EH (cell line): ENCODE measurements at regions not wholly inside any gene's neighbourhood (a gene's known extent, or its start where the extent isn't known, plus 50 kb on each side); places are given as distances from the start of the nearest gene placed in this dataset.

ENCODE experiments used
- DNase-seq: peaks from one replicate; pipeline ENCODE4 v3.0.0-alpha.2; 2015; ENCODE audit warnings: low read depth

- no peak for DNase-seq
Measured at GRCh38 chr2:200725596-200725995, 86.1 kb upstream of the BZW1 start.

GRCh38 chr2:200728630-200729029 is 83.1 kb upstream of the BZW1 start:
- peak; percentile 13 for DNase-seq

GRCh38 chr2:200730302-200730701 is 81.4 kb upstream of the BZW1 start:
- DNase-seq: no peak

- DNase-seq: no peak
Measured at GRCh38 chr2:200730960-200731359, 80.8 kb upstream of the BZW1 start.

GRCh38 chr2:200732866-200733265 is 78.8 kb upstream of the BZW1 start:
- no peak for DNase-seq

- no peak for DNase-seq
Measured at GRCh38 chr2:200733713-200734198, 78.0 kb upstream of the BZW1 start.

GRCh38 chr2:200735061-200735460 is 76.6 kb upstream of the BZW1 start:
- DNase-seq: peak; percentile 41

- DNase-seq: no peak
Measured at GRCh38 chr2:200736646-200737274, 75.0 kb upstream of the BZW1 start.

GRCh38 chr2:200737585-200737984 is 74.1 kb upstream of the BZW1 start:
- DNase-seq: no peak

- DNase-seq: no peak
Measured at GRCh38 chr2:200738590-200738989, 73.1 kb upstream of the BZW1 start.

- DNase-seq: no peak
Measured at GRCh38 chr2:200740907-200741306, 70.8 kb upstream of the BZW1 start.

GRCh38 chr2:200741468-200742202 is 70.1 kb upstream of the BZW1 start:
- DNase-seq: no peak

- peak; percentile 40 for DNase-seq
Measured at GRCh38 chr2:200742426-200742825, 69.3 kb upstream of the BZW1 start.

GRCh38 chr2:200743042-200743676 is 68.6 kb upstream of the BZW1 start:
- DNase-seq: no peak

GRCh38 chr2:200744201-200744602 is 67.5 kb upstream of the BZW1 start:
- DNase-seq: no peak

- no peak for DNase-seq
Measured at GRCh38 chr2:200746301-200746700, 65.4 kb upstream of the BZW1 start.

- peak; percentile 27 for DNase-seq
Measured at GRCh38 chr2:200747668-200748618, 63.8 kb upstream of the BZW1 start.

GRCh38 chr2:200748779-200749178 is 62.9 kb upstream of the BZW1 start:
- no peak for DNase-seq

GRCh38 chr2:200749631-200750322 is 61.9 kb upstream of the BZW1 start:
- DNase-seq: no peak

- DNase-seq: no peak
Measured at GRCh38 chr2:200750323-200750910, 61.3 kb upstream of the BZW1 start.

- no peak for DNase-seq
Measured at GRCh38 chr2:200751786-200752185, 59.9 kb upstream of the BZW1 start.
